ENCODE measurements at regions not wholly inside any gene's neighbourhood (a gene's known extent, or its start where the extent isn't known, plus 50 kb on each side); places are given as distances from the start of the nearest gene placed in this dataset.

DNA sequence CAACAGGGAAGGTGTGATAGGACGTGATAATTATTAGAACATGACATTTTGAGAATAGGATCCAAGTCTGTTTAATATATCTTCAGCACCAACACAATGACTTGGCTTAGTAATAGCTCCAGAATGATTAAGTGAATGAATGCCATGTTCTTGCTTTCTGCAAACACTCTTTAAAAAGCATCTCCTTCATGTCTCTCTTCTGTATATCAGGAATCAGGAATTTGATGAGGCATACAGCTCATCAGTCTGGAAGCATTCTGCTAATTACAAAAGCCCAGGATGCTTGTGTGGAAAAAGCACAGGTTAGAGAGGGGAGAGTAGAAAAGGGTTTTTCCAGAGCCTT is 113.0 kb upstream of the ZNF648 start:
- peaks cover 2% of the 10 kb centered on the region for H3K9me3 Mint-ChIP-seq (ENCODE audit: insufficient read depth)
- no peak overlapping the region for H3K4me3 Mint-ChIP-seq
- H3K27ac ChIP-seq (ENCODE audit: low read length in 2 of 2) = no peak overlapping the region
- H3K9me3 ChIP-seq (ENCODE audit: control extremely low read depth in 1 of 3, control insufficient read depth in 2 of 3, insufficient read depth in 1 of 3, low read length in 2 of 3) = peaks cover 0 to 1% (median 0%) of the 10 kb centered on the region in 3 donors
- no peaks in the 10 kb centered on the region for H3K4me1 ChIP-seq (ENCODE audit: control insufficient read depth in 2 of 2, insufficient read depth in 2 of 2, low read length in 2 of 2)
- WGBS (ENCODE audit: insufficient coverage) = no CpG with 5 or more reads among the region's 1 CpG
- peaks cover 11% of the 10 kb centered on the region for H3K27me3 Mint-ChIP-seq
- no peak for DNase-seq
- no peak for ATAC-seq (ENCODE audit: low read depth)
- intact Hi-C loops (cut with micrococcal nuclease) = no loop called here
- no peak overlapping the region for H3K27ac Mint-ChIP-seq
- H3K4me3 ChIP-seq (ENCODE audit: control extremely low read depth in 1 of 5, extremely low read depth in 1 of 5, insufficient read depth in 1 of 5, low read depth in 2 of 5, low read length in 4 of 5) = no peak overlapping the region
- H3K4me1 Mint-ChIP-seq = peaks cover 5% of the 10 kb centered on the region
- no peaks in the 10 kb centered on the region for H3K36me3 ChIP-seq (replicated peaks in 1 of 2; ENCODE audit: control extremely low read depth in 1 of 2, control insufficient read depth in 1 of 2, extremely low read depth in 1 of 2, insufficient read depth in 2 of 2, low read length in 1 of 2)
- no peak overlapping the region for H3K9ac ChIP-seq (ENCODE audit: low read length)
- TF ChIP-seq EZH2 (IDR thresholded peaks at IDR 0.05; ENCODE audit: borderline replicate concordance, insufficient read depth, low read depth, low read length, poor library complexity, severe bottlenecking) = no peak
- TF ChIP-seq, protein P1, sequence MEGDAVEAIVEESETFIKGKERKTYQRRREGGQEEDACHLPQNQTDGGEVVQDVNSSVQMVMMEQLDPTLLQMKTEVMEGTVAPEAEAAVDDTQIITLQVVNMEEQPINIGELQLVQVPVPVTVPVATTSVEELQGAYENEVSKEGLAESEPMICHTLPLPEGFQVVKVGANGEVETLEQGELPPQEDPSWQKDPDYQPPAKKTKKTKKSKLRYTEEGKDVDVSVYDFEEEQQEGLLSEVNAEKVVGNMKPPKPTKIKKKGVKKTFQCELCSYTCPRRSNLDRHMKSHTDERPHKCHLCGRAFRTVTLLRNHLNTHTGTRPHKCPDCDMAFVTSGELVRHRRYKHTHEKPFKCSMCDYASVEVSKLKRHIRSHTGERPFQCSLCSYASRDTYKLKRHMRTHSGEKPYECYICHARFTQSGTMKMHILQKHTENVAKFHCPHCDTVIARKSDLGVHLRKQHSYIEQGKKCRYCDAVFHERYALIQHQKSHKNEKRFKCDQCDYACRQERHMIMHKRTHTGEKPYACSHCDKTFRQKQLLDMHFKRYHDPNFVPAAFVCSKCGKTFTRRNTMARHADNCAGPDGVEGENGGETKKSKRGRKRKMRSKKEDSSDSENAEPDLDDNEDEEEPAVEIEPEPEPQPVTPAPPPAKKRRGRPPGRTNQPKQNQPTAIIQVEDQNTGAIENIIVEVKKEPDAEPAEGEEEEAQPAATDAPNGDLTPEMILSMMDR (IDR thresholded peaks at IDR 0.05) = no peak
- no peak overlapping the region for H3K4me2 ChIP-seq (replicated peaks; ENCODE audit: low read depth, low read length, poor library complexity, severe bottlenecking)
- H3K27me3 ChIP-seq (replicated peaks in 1 of 4; ENCODE audit: control extremely low read depth in 1 of 4, control insufficient read depth in 3 of 4, insufficient read depth in 4 of 4, low read length in 3 of 4) = no peaks in the 10 kb centered on the region
- H2AFZ ChIP-seq (ENCODE audit: insufficient read depth, low read depth, low read length, poor library complexity, severe bottlenecking) = no peak overlapping the region
- POLR2A ChIA-PET = no interaction called here
- CTCF ChIA-PET = no interaction called here
- H4K20me1 ChIP-seq (ENCODE audit: control insufficient read depth, insufficient read depth, low read length, poor library complexity, severe bottlenecking) = no peaks in the 10 kb centered on the region
- no peaks in the 10 kb centered on the region for H3K79me2 ChIP-seq (ENCODE audit: control insufficient read depth, insufficient read depth, low read length)

DNA sequence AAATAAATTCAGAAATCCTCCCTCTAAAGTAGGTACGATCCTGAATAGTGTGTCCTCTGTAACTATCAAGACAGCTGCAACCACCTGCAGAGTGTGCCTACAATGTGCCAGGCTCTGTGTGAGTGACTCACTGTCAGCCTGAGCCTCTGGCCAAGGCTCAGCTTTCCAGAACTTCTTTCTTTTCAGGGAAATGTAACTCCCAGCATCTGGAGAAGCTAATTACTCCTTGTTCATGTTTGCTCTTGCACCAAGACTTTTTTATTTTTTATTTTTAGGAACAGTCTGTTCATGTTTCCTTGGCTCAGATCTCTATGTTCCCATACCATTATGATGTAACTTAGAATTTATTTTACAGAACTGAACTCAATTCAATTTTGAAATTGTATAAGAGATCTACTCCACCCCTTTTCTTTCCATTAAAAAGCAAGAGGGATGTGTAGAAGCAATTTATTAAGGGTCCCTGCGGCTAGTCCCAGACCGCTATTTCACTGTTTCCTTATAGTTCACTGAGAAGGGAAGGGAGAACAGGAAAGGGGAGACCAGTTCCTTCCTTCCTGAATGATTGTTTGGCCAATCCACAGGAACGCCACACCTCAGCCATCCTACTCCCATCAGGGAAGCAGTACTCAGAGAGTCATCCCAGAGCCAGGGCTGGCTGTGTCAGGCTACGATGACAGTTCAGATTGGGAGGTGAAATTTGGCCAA is 112.4 kb upstream of the ZNF648 start:
- no peak for DNase-seq
- H3K9me3 Mint-ChIP-seq (ENCODE audit: insufficient read depth) = peaks cover 2% of the 10 kb centered on the region
- H3K27me3 Mint-ChIP-seq = peaks cover 9% of the 10 kb centered on the region
- peaks cover 5% of the 10 kb centered on the region for H3K4me1 Mint-ChIP-seq
- no peaks in the 10 kb centered on the region for H3K79me2 ChIP-seq (ENCODE audit: control insufficient read depth, insufficient read depth, low read length)
- H3K36me3 ChIP-seq (replicated peaks in 1 of 2; ENCODE audit: control extremely low read depth in 1 of 2, control insufficient read depth in 1 of 2, extremely low read depth in 1 of 2, insufficient read depth in 2 of 2, low read length in 1 of 2) = no peaks in the 10 kb centered on the region
- 100% methylated on average over 1 of the region's 5 CpGs for WGBS (ENCODE audit: insufficient coverage)
- H3K9me3 ChIP-seq (ENCODE audit: control extremely low read depth in 1 of 3, control insufficient read depth in 2 of 3, insufficient read depth in 1 of 3, low read length in 2 of 3) = peaks cover 0 to 1% (median 0%) of the 10 kb centered on the region in 3 donors
- H3K27ac Mint-ChIP-seq = no peak overlapping the region
- no peak overlapping the region for H3K27ac ChIP-seq (ENCODE audit: low read length in 2 of 2)
- TF ChIP-seq EZH2 (IDR thresholded peaks at IDR 0.05; ENCODE audit: borderline replicate concordance, insufficient read depth, low read depth, low read length, poor library complexity, severe bottlenecking) = no peak
- TF ChIP-seq, protein P1 (IDR thresholded peaks at IDR 0.05) = no peak
- intact Hi-C loops (cut with micrococcal nuclease) = no loop called here
- H2AFZ ChIP-seq (ENCODE audit: insufficient read depth, low read depth, low read length, poor library complexity, severe bottlenecking) = no peak overlapping the region
- no peaks in the 10 kb centered on the region for H4K20me1 ChIP-seq (ENCODE audit: control insufficient read depth, insufficient read depth, low read length, poor library complexity, severe bottlenecking)
- H3K27me3 ChIP-seq (replicated peaks in 1 of 4; ENCODE audit: control extremely low read depth in 1 of 4, control insufficient read depth in 3 of 4, insufficient read depth in 4 of 4, low read length in 3 of 4) = no peaks in the 10 kb centered on the region
- H3K4me3 ChIP-seq (ENCODE audit: control extremely low read depth in 1 of 5, extremely low read depth in 1 of 5, insufficient read depth in 1 of 5, low read depth in 2 of 5, low read length in 4 of 5) = no peak overlapping the region
- H3K4me2 ChIP-seq (replicated peaks; ENCODE audit: low read depth, low read length, poor library complexity, severe bottlenecking) = no peak overlapping the region
- CTCF ChIA-PET = no interaction called here
- no peak for ATAC-seq (ENCODE audit: low read depth)
- H3K9ac ChIP-seq (ENCODE audit: low read length) = no peak overlapping the region
- POLR2A ChIA-PET = no interaction called here
- H3K4me1 ChIP-seq (ENCODE audit: control insufficient read depth in 2 of 2, insufficient read depth in 2 of 2, low read length in 2 of 2) = no peaks in the 10 kb centered on the region
- no peak overlapping the region for H3K4me3 Mint-ChIP-seq

Measured in B cell (primary cell).